Fibroblast of villous mesenchyme (primary cell): ENCODE measurements at regions not wholly inside any gene's neighbourhood (a gene's known extent, or its start where the extent isn't known, plus 50 kb on each side); places are given as distances from the start of the nearest gene placed in this dataset.

Experiments used
- DNase-seq: peaks from one replicate; pipeline ENCODE4 v3.0.0-alpha.2; 2010; ENCODE audit warnings: low read depth
- H3K4me3 ChIP-seq: 2 replicates; pipeline ENCODE4 v1.5.1; 2011; ENCODE audit warnings: low read depth, mild to moderate bottlenecking, low read length
- TF ChIP-seq, protein P1 (sequence below): IDR thresholded peaks from 2 replicates; pipeline ENCODE4 v1.5.1; 2012; ENCODE audit warnings: low read depth, mild to moderate bottlenecking, low read length; ENCODE audit not compliant: insufficient read depth

DNA sequence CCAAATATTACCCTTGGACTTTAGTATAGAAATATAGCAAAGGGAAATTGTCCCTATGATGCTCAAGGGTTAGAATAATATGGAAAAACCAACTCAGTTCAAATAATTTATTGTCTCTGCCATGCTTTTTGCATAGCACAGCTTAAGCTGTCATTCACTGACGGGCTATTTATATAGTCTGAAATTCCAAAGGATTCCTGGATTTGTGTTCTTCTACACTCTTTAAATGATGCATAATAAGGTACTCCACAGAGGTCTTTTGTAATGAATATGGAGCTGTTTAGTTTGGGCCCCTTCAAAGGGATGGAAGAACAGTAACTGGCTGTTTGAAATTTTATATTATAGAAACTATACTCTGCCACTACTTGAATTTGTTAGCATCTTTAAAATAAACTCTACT is 276.6 kb upstream of the FERD3L start:
- H3K4me3 ChIP-seq, result no peak overlapping the region
- TF ChIP-seq, protein P1, sequence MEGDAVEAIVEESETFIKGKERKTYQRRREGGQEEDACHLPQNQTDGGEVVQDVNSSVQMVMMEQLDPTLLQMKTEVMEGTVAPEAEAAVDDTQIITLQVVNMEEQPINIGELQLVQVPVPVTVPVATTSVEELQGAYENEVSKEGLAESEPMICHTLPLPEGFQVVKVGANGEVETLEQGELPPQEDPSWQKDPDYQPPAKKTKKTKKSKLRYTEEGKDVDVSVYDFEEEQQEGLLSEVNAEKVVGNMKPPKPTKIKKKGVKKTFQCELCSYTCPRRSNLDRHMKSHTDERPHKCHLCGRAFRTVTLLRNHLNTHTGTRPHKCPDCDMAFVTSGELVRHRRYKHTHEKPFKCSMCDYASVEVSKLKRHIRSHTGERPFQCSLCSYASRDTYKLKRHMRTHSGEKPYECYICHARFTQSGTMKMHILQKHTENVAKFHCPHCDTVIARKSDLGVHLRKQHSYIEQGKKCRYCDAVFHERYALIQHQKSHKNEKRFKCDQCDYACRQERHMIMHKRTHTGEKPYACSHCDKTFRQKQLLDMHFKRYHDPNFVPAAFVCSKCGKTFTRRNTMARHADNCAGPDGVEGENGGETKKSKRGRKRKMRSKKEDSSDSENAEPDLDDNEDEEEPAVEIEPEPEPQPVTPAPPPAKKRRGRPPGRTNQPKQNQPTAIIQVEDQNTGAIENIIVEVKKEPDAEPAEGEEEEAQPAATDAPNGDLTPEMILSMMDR, result no peak
- DNase-seq, result no peak

DNA sequence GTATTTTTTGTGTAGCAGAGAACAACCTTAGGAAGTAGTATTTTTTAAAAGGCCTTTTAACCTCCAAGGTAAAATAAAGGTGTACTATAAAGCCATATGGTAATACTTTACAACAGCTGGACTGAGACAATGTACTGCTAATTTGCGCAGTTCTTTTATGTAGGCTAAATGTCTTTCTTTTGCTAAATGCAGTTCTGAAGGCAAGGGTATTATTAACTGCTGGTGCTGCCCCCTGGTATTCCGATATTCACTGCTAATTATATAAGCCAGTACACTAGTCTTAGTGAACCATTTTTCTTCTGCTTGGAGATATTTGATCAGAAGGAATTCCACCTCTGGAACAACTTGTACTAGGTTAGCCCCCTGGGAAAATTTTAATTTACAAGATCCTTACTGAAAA is 272.0 kb upstream of the FERD3L start:
- H3K4me3 ChIP-seq, result no peak overlapping the region
- no peak for DNase-seq
- TF ChIP-seq, protein P1, result no peak

DNA sequence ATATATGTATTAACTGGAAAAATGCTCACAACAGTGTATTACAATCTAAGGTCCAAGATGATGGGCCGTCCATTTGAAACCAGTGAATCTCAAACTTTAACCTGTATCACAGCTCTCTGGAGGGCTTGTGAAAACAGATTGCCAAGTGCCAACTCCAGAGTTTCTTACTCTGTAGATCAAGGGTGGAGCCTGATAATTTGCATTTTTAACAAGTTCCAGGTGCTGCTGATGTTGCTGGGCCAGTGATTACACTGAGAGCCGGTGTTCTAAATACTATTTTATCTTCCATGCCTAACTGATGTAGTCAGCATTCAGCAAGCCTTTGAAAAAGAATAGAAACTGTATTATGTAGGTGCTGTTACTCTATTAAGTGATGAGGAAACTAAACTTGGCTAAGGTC is 269.9 kb upstream of the FERD3L start:
- H3K4me3 ChIP-seq, result no peak overlapping the region
- TF ChIP-seq, protein P1, result no peak
- no peak for DNase-seq

DNA sequence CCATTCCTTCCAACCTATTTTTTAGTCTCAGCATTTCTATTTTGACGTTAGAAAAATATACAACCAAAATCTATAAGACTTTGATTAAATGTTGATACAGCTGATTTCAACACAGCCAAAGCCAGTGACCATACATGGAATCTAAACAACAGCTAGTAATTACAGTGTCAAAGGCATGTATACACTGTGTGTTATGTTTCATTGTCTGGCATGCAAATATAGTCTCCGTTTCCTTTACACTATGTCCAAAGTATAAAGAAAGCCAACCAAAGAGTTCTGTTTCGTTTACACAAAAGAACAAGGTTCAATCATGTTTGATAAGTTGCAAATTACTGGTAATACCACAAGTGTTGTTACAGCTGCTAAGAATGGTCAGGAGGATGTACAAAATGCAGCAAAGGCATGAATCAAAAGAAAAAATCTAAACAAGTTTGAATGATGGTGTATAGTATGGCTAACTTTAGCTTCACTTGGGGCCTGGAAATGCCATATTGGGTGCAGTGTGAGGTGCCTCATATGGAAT is 268.3 kb upstream of the FERD3L start:
- no peak for DNase-seq
- H3K4me3 ChIP-seq, result no peak overlapping the region
- TF ChIP-seq, protein P1, result no peak

DNA sequence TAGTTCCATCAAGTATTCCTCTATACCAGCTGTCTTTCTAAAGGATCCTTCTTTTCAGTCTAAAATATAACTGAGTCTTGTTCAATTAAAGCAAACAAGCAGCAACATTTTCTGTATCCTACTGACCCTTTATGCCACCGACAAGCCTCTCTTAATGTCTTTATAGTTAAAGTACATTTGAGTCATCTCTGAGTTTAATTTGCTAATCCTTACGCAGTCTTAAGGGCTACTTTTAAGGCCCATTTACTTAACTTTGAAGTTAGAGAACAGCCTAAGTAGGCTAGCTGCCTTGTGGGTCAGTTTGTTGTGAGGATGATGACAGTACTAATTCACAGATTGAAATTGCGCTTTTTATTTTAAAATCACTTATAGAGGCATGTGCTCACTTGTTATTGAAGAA is 265.5 kb upstream of the FERD3L start:
- TF ChIP-seq, protein P1, result no peak
- no peak overlapping the region for H3K4me3 ChIP-seq
- no peak for DNase-seq

DNA sequence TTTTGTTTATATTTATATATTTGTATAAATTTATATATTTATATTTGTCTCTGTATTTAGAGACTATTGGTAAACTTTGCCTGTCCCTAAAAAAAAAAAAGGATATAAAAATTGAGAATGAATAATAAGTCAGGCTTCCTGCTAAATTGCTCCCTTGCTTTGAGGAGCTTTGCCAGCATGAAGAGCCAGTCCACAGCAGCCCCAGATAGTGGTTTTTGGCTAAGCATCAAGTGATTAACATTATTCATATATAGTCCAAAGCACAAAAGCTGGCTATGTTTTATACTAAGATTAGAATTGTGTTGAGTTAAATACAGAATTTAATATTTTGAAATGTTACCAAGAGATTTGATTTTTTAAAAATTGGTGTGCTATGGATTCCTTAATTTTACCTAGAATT is 264.9 kb upstream of the FERD3L start:
- TF ChIP-seq, protein P1, result no peak
- no peak overlapping the region for H3K4me3 ChIP-seq
- DNase-seq, result no peak

DNA sequence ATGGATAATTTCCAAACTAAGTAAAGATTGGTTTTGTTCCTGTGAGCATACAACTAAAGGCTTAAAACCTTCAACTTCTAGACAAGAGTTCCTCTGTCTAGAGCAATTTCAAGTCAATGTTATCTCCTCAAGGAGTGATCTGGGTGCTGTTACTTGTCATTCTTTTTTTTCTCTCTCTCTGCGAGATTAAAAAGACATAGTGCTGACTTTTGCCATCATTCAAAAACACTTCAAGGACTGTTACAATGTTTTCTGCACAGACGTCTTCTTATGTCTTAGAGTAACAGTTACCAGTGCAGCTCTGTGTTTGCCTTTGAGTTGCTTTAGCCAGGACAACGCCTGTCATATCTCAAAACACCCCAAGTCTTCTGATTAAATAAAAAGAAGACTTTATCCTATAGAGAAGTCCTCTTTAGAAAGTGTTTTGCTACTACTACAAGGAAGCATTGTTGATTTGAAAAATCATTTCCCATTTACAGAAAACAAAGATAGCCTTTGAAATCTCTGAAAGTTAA is 263.5 kb upstream of the FERD3L start:
- no peak overlapping the region for H3K4me3 ChIP-seq
- no peak for DNase-seq
- TF ChIP-seq, protein P1, result no peak
